ENCODE measurements at regions not wholly inside any gene's neighbourhood (a gene's known extent, or its start where the extent isn't known, plus 50 kb on each side); places are given as distances from the start of the nearest gene placed in this dataset.

DNA sequence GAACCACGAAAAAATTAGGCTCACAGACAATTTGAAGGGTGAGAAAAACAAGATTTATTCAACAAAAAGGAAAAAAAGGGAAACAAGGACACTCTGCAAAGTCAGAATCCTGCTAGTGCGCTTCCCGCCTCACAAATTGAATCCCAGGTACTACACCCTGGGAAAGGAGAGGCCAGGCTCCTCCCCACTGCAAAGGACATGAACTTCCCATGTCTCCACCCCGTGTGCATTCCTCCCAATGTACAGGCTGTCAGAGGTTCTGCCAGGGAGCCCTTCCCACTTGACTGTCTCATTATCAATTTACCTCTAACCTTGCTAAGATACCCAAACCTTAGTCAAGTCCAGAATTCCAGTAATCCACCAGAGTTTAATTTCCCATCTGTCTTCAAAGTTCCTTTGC lies 70.4 kb upstream of the CDK1 start:
- Histone ChIP-seq H3K27me3 (no peaks in the 10 kb centered on the region), H3K4me1 (no peaks in the 10 kb centered on the region), H3K4me3 (no peak overlapping the region), H3K36me3 (ENCODE audit: low read depth, missing control alignments) (no peaks in the 10 kb centered on the region), H3K9me3 (no peaks in the 10 kb centered on the region), H3K27ac (no peak overlapping the region)
- TF ChIP-seq POLR2A (IDR thresholded peaks at IDR 0.05): no peak
- TF ChIP-seq, protein P1, sequence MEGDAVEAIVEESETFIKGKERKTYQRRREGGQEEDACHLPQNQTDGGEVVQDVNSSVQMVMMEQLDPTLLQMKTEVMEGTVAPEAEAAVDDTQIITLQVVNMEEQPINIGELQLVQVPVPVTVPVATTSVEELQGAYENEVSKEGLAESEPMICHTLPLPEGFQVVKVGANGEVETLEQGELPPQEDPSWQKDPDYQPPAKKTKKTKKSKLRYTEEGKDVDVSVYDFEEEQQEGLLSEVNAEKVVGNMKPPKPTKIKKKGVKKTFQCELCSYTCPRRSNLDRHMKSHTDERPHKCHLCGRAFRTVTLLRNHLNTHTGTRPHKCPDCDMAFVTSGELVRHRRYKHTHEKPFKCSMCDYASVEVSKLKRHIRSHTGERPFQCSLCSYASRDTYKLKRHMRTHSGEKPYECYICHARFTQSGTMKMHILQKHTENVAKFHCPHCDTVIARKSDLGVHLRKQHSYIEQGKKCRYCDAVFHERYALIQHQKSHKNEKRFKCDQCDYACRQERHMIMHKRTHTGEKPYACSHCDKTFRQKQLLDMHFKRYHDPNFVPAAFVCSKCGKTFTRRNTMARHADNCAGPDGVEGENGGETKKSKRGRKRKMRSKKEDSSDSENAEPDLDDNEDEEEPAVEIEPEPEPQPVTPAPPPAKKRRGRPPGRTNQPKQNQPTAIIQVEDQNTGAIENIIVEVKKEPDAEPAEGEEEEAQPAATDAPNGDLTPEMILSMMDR (IDR thresholded peaks at IDR 0.05): no peak
- WGBS, 2 donors: 74 to 85% methylated on average over 4 of the region's 4 CpGs
- intact Hi-C loops (cut with DNase I; ENCODE audit: low total_unique reads): no loop called here
- DNase-seq: no peak

DNA sequence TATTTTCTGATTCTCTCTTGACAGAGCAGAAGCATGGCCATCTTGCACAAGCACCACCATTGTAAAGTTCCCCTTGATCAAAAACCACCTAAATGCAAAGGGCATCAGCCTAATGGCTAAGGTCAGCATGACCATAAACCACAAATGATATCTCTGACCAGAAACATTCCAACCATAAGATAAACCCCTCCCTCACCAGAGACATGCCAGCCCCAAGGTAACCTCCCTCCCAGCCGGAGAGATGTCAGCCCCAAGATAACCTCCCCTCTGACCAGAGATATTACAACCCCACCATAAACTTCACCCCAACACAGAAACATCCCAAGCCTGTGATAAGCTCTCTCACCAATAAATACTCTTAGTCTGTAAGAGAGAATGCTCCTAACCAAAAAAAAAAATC lies 72.1 kb upstream of the CDK1 start:
- H3K4me1 ChIP-seq: no peaks in the 10 kb centered on the region
- H3K27me3 ChIP-seq: no peaks in the 10 kb centered on the region
- DNase-seq: no peak
- TF ChIP-seq POLR2A (IDR thresholded peaks at IDR 0.05): no peak
- TF ChIP-seq, protein P1 (IDR thresholded peaks at IDR 0.05): no peak
- no peaks in the 10 kb centered on the region for H3K36me3 ChIP-seq (ENCODE audit: low read depth, missing control alignments)
- no peak overlapping the region for H3K4me3 ChIP-seq
- intact Hi-C loops (cut with DNase I; ENCODE audit: low total_unique reads): no loop called here
- no peak overlapping the region for H3K27ac ChIP-seq
- 55 to 80% methylated on average over 1 of the region's 1 CpG for WGBS, 2 donors
- no peaks in the 10 kb centered on the region for H3K9me3 ChIP-seq

DNA sequence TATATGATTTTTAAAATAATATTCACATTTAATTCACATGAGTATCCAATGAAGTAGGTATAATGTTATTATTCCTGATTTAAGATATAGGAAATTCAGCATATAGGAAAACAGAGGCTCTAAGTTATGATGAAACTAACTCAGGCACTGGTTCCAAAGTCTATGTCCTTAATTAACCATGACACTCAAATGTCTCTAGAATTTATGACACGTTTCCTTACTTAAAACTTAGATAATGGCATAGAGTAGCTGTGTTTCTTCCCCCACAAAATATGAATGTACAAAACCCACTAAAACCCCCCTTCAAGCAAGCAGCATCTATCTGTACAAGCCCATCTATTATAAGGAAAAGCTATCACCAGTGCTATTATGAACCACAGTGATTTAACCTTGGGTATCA lies 72.9 kb upstream of the CDK1 start:
- no peak for DNase-seq
- TF ChIP-seq, protein P1 (IDR thresholded peaks at IDR 0.05): no peak
- no peak for TF ChIP-seq POLR2A (IDR thresholded peaks at IDR 0.05)
- no peak overlapping the region for H3K4me3 ChIP-seq
- WGBS, 2 donors: 93 to 96% methylated on average over 1 of the region's 1 CpG
- intact Hi-C loops (cut with DNase I; ENCODE audit: low total_unique reads): no loop called here
- no peaks in the 10 kb centered on the region for H3K27me3 ChIP-seq
- no peak overlapping the region for H3K27ac ChIP-seq
- H3K36me3 ChIP-seq (ENCODE audit: low read depth, missing control alignments): no peaks in the 10 kb centered on the region
- no peaks in the 10 kb centered on the region for H3K9me3 ChIP-seq
- H3K4me1 ChIP-seq: no peaks in the 10 kb centered on the region

DNA sequence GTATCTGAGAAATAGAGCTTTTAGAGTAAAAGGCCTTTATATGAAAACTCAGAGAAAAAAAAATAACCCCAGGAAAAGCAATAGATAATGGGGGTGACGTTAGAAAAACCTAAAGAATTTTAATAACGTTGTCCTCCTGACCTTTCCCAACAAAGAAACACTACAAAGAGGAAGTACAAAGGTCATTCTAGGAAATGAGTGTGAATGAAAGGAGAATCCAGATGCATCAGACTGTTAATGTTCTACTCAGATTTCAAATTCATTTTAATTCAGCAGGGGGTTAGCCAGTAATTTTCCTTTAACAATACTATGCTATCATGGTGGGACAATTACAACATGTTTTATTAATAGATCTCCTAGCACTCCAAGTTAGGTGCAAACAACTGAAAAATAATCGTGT lies 73.8 kb upstream of the CDK1 start:
- WGBS, 2 donors: 36 to 42% methylated on average over 3 of the region's 3 CpGs
- Histone ChIP-seq H3K9me3 (no peaks in the 10 kb centered on the region), H3K4me3 (no peak overlapping the region), H3K36me3 (ENCODE audit: low read depth, missing control alignments) (no peaks in the 10 kb centered on the region), H3K27ac (no peak overlapping the region), H3K4me1 (no peaks in the 10 kb centered on the region), H3K27me3 (no peaks in the 10 kb centered on the region)
- intact Hi-C loops (cut with DNase I; ENCODE audit: low total_unique reads): no loop called here
- no peak for DNase-seq
- no peak for TF ChIP-seq POLR2A (IDR thresholded peaks at IDR 0.05)
- TF ChIP-seq, protein P1 (IDR thresholded peaks at IDR 0.05): no peak

DNA sequence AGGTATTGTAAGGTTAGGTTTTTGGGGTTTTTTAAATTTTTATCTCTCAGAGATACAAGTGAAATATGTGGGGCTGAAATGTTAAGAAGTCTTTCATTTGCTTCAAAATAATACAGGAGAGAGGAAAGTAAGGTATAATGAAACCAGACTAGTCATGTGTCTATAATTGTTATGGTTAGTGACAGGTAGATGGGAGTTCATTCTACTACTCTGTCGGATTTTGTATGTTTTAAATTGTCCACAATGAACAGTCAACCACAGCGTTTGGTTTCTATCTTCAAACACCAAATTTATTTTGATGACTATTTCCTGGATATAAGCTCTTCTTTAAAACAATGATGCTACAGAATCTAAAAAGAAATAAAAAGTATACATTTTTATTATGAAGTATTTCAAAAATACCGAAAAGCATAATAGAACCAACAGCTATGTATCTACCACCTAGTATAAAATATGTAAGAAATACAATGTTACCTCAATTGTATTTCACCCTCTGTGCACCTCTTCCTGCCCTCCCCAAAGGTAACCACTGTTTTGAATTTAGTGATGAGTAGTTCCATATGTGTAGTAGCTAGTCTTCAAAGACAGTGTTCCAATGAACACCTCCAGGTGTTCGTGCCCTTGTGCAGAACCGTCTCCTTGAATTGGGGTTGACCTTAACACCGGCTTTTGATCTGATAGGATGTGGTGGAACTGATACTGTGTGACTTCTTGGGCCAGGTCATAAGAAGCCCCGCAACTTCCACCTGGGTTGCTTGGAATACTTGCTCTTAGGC lies 74.8 kb upstream of the CDK1 start:
- Histone ChIP-seq H3K4me3 (no peak overlapping the region), H3K9me3 (no peaks in the 10 kb centered on the region), H3K27ac (no peak overlapping the region), H3K36me3 (ENCODE audit: low read depth, missing control alignments) (no peaks in the 10 kb centered on the region), H3K27me3 (no peaks in the 10 kb centered on the region), H3K4me1 (no peaks in the 10 kb centered on the region)
- no peak for TF ChIP-seq POLR2A (IDR thresholded peaks at IDR 0.05)
- TF ChIP-seq, protein P1 (IDR thresholded peaks at IDR 0.05): no peak
- WGBS, 2 donors: 86 to 92% methylated on average over 7 of the region's 7 CpGs
- intact Hi-C loops (cut with DNase I; ENCODE audit: low total_unique reads): no loop called here
- DNase-seq: no peak
